ENCODE measurements at regions not wholly inside any gene's neighbourhood (a gene's known extent, or its start where the extent isn't known, plus 50 kb on each side); places are given as distances from the start of the nearest gene placed in this dataset.

DNA sequence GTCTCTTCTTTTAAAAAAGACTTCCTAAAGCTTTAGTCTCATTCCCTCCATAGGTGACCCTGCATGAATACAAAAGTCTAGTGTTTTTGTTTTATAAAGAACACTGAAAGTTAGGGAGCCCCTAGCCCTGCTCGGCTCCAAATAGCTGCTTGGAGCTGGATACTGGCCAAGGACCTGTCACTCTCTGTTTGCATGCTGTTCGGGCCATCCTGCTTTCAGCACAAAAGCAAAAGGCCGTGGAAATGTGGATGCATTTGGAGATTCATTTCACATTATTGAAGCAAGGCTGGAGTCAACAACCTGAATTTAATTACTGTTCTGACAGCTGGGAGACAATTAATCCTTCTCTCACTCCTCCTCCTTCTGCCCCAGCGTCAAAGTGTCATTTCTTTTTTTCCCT, 151.7 kb upstream of the NMUR2 start:
- TF ChIP-seq, protein P1, sequence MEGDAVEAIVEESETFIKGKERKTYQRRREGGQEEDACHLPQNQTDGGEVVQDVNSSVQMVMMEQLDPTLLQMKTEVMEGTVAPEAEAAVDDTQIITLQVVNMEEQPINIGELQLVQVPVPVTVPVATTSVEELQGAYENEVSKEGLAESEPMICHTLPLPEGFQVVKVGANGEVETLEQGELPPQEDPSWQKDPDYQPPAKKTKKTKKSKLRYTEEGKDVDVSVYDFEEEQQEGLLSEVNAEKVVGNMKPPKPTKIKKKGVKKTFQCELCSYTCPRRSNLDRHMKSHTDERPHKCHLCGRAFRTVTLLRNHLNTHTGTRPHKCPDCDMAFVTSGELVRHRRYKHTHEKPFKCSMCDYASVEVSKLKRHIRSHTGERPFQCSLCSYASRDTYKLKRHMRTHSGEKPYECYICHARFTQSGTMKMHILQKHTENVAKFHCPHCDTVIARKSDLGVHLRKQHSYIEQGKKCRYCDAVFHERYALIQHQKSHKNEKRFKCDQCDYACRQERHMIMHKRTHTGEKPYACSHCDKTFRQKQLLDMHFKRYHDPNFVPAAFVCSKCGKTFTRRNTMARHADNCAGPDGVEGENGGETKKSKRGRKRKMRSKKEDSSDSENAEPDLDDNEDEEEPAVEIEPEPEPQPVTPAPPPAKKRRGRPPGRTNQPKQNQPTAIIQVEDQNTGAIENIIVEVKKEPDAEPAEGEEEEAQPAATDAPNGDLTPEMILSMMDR (IDR thresholded peaks at IDR 0.05), result no peak
- no peak for TF ChIP-seq POLR2A (IDR thresholded peaks at IDR 0.05)

Measured in right lobe of liver (tissue), 4 donors.